Trophoblast cell (in vitro differentiated cells and primary cell): ENCODE measurements at regions not wholly inside any gene's neighbourhood (a gene's known extent, or its start where the extent isn't known, plus 50 kb on each side); places are given as distances from the start of the nearest gene placed in this dataset.

Source experiments
- DNase-seq, 2 donors: peaks; one replicate each; pipeline ENCODE4 v3.0.0-alpha.2; 2016
- H2AFZ ChIP-seq: 2 replicates; pipeline ENCODE4 v1.6.1; 2013; ENCODE audit warnings: low read length, moderate library complexity, mild to moderate bottlenecking; ENCODE audit not compliant: insufficient read depth, poor library complexity
- H2AK5ac ChIP-seq: 2 replicates; pipeline ENCODE4 v1.6.1; 2013; ENCODE audit warnings: mild to moderate bottlenecking, low read length
- H2BK120ac ChIP-seq: 2 replicates; pipeline ENCODE4 v1.6.1; 2013; ENCODE audit warnings: low read length, mild to moderate bottlenecking, moderate library complexity; ENCODE audit not compliant: insufficient read depth, poor library complexity
- H2BK12ac ChIP-seq: 2 replicates; pipeline ENCODE4 v1.6.1; 2013; ENCODE audit warnings: mild to moderate bottlenecking, low read length, moderate library complexity
- H2BK5ac ChIP-seq: 2 replicates; pipeline ENCODE4 v1.6.1; 2013; ENCODE audit warnings: low read length, low read depth, moderate library complexity, mild to moderate bottlenecking; ENCODE audit not compliant: poor library complexity
- H3K14ac ChIP-seq: 2 replicates; pipeline ENCODE4 v1.6.1; 2013; ENCODE audit warnings: mild to moderate bottlenecking, low read length
- H3K18ac ChIP-seq: 2 replicates; pipeline ENCODE4 v1.6.1; 2013; ENCODE audit warnings: mild to moderate bottlenecking, low read length
- H3K23ac ChIP-seq: 2 replicates; pipeline ENCODE4 v1.6.1; 2013; ENCODE audit warnings: low read length
- H3K27ac ChIP-seq: 2 replicates; pipeline ENCODE4 v1.5.1; 2013; ENCODE audit warnings: low read depth, mild to moderate bottlenecking, inconsistent platforms, low read length, moderate library complexity
- H3K27me3 ChIP-seq: 2 replicates; pipeline ENCODE4 v1.6.1; 2013; ENCODE audit warnings: inconsistent platforms, mild to moderate bottlenecking, low read length, moderate library complexity; ENCODE audit not compliant: insufficient read depth
- H3K36me3 ChIP-seq, 2 experiments: 1 replicate in 1 of 2; 2 replicates in 1 of 2; pipeline ENCODE4 v1.6.1; 2013; ENCODE audit warnings: low read length in 2 of 2, mild to moderate bottlenecking in 2 of 2, moderate library complexity in 1 of 2; ENCODE audit not compliant: insufficient read depth in 2 of 2, control insufficient read depth in 1 of 2
- H3K4ac ChIP-seq: 2 replicates; pipeline ENCODE4 v1.6.1; 2013; ENCODE audit warnings: low read depth, mild to moderate bottlenecking, low read length, moderate library complexity
- H3K4me1 ChIP-seq, 2 experiments: 1 replicate in 1 of 2; 2 replicates in 1 of 2; pipeline ENCODE4 v1.6.1; 2013; ENCODE audit warnings: low read length in 2 of 2, mild to moderate bottlenecking in 2 of 2, moderate library complexity in 1 of 2; ENCODE audit not compliant: insufficient read depth in 2 of 2, control insufficient read depth in 1 of 2
- H3K4me2 ChIP-seq: 2 replicates; pipeline ENCODE4 v1.6.1; 2013; ENCODE audit warnings: inconsistent platforms, mild to moderate bottlenecking, low read length, moderate library complexity
- H3K4me3 ChIP-seq: 2 replicates; pipeline ENCODE4 v1.5.1; 2013; ENCODE audit warnings: mild to moderate bottlenecking, low read depth, low read length, inconsistent platforms
- H3K79me1 ChIP-seq: one replicate; pipeline ENCODE4 v1.6.1; 2013; ENCODE audit warnings: low read length
- H3K79me2 ChIP-seq: 2 replicates; pipeline ENCODE4 v1.6.1; 2013; ENCODE audit warnings: low read length, mild to moderate bottlenecking; ENCODE audit not compliant: control insufficient read depth, insufficient read depth, poor library complexity
- H3K9ac ChIP-seq: 2 replicates; pipeline ENCODE4 v1.6.1; 2013; ENCODE audit warnings: mild to moderate bottlenecking, low read length
- H3K9me3 ChIP-seq: 2 replicates; pipeline ENCODE4 v1.6.1; 2013; ENCODE audit warnings: low read depth, mild to moderate bottlenecking, control low read depth, inconsistent platforms, low read length; ENCODE audit not compliant: insufficient read depth
- H4K12ac ChIP-seq: 2 replicates; pipeline ENCODE4 v1.6.1; 2013; ENCODE audit warnings: low read depth, mild to moderate bottlenecking, low read length, moderate library complexity
- H4K8ac ChIP-seq: 2 replicates; pipeline ENCODE4 v1.6.1; 2013; ENCODE audit warnings: low read depth, mild to moderate bottlenecking, low read length, moderate library complexity
- H4K91ac ChIP-seq: one replicate; pipeline ENCODE4 v1.6.1; 2013; ENCODE audit warnings: low read depth, mild to moderate bottlenecking, low read length, moderate library complexity
- WGBS: extraction: QIAGEN DNeasy Blood & Tissue Kit; methylation state at CpG from one replicate; pipeline ENCODE4 v1.1.7; 2013; ENCODE audit warnings: missing lambda C conversion rate; ENCODE audit not compliant: insufficient read length, insufficient coverage; ENCODE audit errors: extremely low coverage; 5-methylcytosine and 5-hydroxymethylcytosine counted together

DNA sequence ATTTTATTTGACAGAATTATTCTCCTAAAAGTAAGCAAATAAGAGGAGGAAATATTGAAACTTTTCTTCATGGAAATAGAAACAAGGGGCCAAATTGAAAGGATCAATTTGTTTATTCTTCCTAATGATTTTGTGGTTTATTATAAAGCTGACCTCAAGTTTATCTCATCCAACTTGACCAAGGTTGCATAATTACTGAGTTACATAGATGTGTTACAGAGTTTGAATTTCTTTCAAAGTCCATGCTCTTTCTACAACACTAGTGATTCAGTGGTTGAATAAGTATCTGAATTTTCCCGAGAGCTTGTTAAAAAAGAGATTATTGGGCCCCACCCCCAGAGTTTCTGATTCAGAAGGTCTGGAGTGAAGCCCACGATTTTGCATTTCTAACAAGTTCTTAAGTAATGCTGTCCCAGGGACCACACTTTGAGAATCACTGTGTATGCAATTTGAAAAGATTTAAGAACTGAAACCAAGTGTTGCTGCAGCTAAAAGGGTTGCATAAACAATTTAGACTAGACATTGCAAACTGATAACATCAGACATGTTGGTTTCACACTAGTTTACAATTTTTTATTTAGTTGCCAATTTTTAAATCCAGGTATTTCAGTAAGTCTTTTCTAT is 485.7 kb upstream of the ANO5 start:
- Histone ChIP-seq H3K18ac (no peak overlapping the region), H3K14ac (no peak overlapping the region), H3K9me3 (no peaks in the 10 kb centered on the region), H3K4ac (no peak overlapping the region), H3K4me2 (no peak overlapping the region), H3K27me3 (no peaks in the 10 kb centered on the region), H3K79me1 (no peaks in the 10 kb centered on the region), H3K4me3 (no peak overlapping the region), H3K23ac (no peak overlapping the region), H4K91ac (no peak overlapping the region), H3K4me1 (no peaks in the 10 kb centered on the region), H2AFZ (no peak overlapping the region), H3K79me2 (no peaks in the 10 kb centered on the region), H3K27ac (no peak overlapping the region), H2AK5ac (no peak overlapping the region), H2BK5ac (no peak overlapping the region), H4K8ac (no peak overlapping the region), H4K12ac (no peak overlapping the region), H2BK12ac (no peak overlapping the region), H3K36me3 (no peaks in the 10 kb centered on the region), H2BK120ac (no peak overlapping the region), H3K9ac (no peak overlapping the region)
- no CpG with 5 or more reads among the region's 2 CpGs for WGBS
- no peak for DNase-seq

DNA sequence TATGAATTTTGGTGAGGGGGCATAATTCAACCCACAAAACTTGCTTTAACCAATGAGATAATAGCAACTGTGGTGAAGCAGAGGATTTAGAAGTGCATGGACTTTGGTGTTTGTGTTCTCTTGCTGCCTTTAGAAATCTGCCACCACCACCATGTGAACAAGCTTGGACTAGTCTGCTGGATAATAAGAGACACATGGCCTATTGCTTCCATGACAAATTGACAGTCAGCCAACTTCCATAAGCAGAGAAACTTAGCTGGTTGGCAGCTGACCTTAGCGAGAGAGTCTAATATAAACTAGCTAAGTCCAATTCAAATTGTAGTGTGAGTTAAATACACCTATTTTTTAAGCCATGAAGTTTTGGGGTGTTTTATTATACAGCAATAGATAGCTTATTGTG is 482.1 kb upstream of the ANO5 start:
- Histone ChIP-seq H3K9me3 (no peaks in the 10 kb centered on the region), H4K12ac (no peak overlapping the region), H3K27me3 (no peaks in the 10 kb centered on the region), H3K79me2 (no peaks in the 10 kb centered on the region), H2BK5ac (no peak overlapping the region), H2AFZ (no peak overlapping the region), H4K8ac (no peak overlapping the region), H3K9ac (no peak overlapping the region), H3K36me3 (no peaks in the 10 kb centered on the region), H3K4me3 (no peak overlapping the region), H3K4ac (no peak overlapping the region), H3K27ac (no peak overlapping the region), H2BK120ac (no peak overlapping the region), H2AK5ac (no peak overlapping the region), H2BK12ac (no peak overlapping the region), H3K18ac (no peak overlapping the region), H3K79me1 (no peaks in the 10 kb centered on the region), H3K4me1 (no peaks in the 10 kb centered on the region), H3K23ac (no peak overlapping the region), H3K4me2 (no peak overlapping the region), H3K14ac (no peak overlapping the region), H4K91ac (no peak overlapping the region)
- no CpG with 5 or more reads among the region's 1 CpG for WGBS
- no peak for DNase-seq

DNA sequence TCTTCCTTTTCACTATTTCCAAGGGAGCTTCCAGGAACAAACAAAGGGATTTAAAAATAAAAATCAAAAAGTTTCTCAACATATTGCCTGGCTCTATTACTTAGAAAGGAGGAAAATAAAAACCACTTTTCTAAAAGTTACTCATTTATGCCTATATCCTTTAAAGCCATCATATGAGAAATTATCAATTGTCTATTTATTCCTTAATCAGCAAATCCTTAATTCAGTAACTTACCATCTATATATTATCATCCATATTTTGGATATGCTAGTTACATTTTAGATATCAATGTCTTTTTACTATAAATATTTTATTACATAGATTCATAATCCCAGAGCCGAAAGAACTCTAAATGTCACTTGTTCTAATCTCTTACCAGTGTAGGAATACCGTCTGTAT is 481.5 kb upstream of the ANO5 start:
- no peak overlapping the region for H3K18ac ChIP-seq
- no peak overlapping the region for H2BK12ac ChIP-seq
- no peaks in the 10 kb centered on the region for H3K36me3 ChIP-seq
- no peak overlapping the region for H2BK120ac ChIP-seq
- H3K4me2 ChIP-seq, result no peak overlapping the region
- no peak overlapping the region for H4K12ac ChIP-seq
- H3K14ac ChIP-seq, result no peak overlapping the region
- H3K27me3 ChIP-seq, result no peaks in the 10 kb centered on the region
- no peaks in the 10 kb centered on the region for H3K4me1 ChIP-seq
- no peaks in the 10 kb centered on the region for H3K79me2 ChIP-seq
- no peak overlapping the region for H2BK5ac ChIP-seq
- no peaks in the 10 kb centered on the region for H3K79me1 ChIP-seq
- H3K4ac ChIP-seq, result no peak overlapping the region
- no peak overlapping the region for H3K4me3 ChIP-seq
- H3K9ac ChIP-seq, result no peak overlapping the region
- H4K8ac ChIP-seq, result no peak overlapping the region
- H3K23ac ChIP-seq, result no peak overlapping the region
- H3K27ac ChIP-seq, result no peak overlapping the region
- H2AFZ ChIP-seq, result no peak overlapping the region
- no CpG with 5 or more reads among the region's 2 CpGs for WGBS
- H4K91ac ChIP-seq, result no peak overlapping the region
- no peak for DNase-seq
- no peaks in the 10 kb centered on the region for H3K9me3 ChIP-seq
- no peak overlapping the region for H2AK5ac ChIP-seq

DNA sequence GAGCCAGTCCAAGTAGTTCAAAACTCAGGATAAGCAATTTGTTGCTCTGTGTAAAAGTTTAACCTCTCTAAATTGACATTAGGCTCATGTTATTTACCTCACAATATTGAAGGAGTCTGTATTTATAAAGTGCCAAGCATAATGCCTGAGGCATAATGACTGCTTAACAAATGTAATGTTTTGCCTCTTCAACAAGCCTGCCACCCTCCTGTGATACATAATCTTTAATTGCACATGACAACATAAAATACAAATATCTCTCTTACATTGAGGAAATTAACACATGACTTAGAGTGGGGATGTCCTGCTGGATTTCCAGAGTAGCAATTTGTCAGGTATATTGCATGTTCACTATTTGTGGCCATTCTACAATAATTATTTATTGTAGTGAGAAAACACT is 469.2 kb upstream of the ANO5 start:
- H3K4me3 ChIP-seq, result no peak overlapping the region
- no peak for DNase-seq

More for the DNA sequence above, 469.2 kb upstream of the ANO5 start:
- Histone ChIP-seq H2BK120ac (no peak overlapping the region), H3K18ac (no peak overlapping the region), H2AFZ (no peak overlapping the region), H3K4me2 (no peak overlapping the region), H2AK5ac (no peak overlapping the region), H4K91ac (no peak overlapping the region), H3K27ac (no peak overlapping the region), H3K79me1 (no peaks in the 10 kb centered on the region), H4K12ac (no peak overlapping the region), H3K9me3 (no peaks in the 10 kb centered on the region), H2BK5ac (no peak overlapping the region), H3K4me1 (no peaks in the 10 kb centered on the region), H3K23ac (no peak overlapping the region), H2BK12ac (no peak overlapping the region), H3K9ac (no peak overlapping the region), H4K8ac (no peak overlapping the region), H3K14ac (no peak overlapping the region), H3K27me3 (no peaks in the 10 kb centered on the region), H3K79me2 (no peaks in the 10 kb centered on the region), H3K4ac (no peak overlapping the region), H3K36me3 (no peaks in the 10 kb centered on the region)
